NT2/D1 (cell line): ENCODE measurements at regions not wholly inside any gene's neighbourhood (a gene's known extent, or its start where the extent isn't known, plus 50 kb on each side); places are given as distances from the start of the nearest gene placed in this dataset.
A peak's percentile ranks its signal among the peaks of the same experiment; 100 is the strongest.

ENCODE experiments used
- DNase-seq: peaks from one replicate; pipeline ENCODE4 v3.0.0-alpha.2; 2011; ENCODE audit warnings: low read depth, low spot score
- H3K27me3 ChIP-seq: 2 replicates; pipeline ENCODE4 v1.6.0; 2011; ENCODE audit warnings: mild to moderate bottlenecking; ENCODE audit not compliant: insufficient read length, insufficient read depth
- H3K36me3 ChIP-seq: 2 replicates; pipeline ENCODE4 v1.6.1; 2011; ENCODE audit warnings: mild to moderate bottlenecking, low read length, mixed read lengths; ENCODE audit not compliant: insufficient read depth, insufficient read length
- H3K4me1 ChIP-seq: 2 replicates; pipeline ENCODE4 v1.5.1; 2011; ENCODE audit not compliant: insufficient read depth, insufficient read length
- H3K4me3 ChIP-seq: 2 replicates; pipeline ENCODE4 v1.5.1; 2011; ENCODE audit warnings: low read depth; ENCODE audit not compliant: insufficient read length
- H3K9ac ChIP-seq: 2 replicates; pipeline ENCODE4 v1.6.0; 2011; ENCODE audit warnings: low read depth; ENCODE audit not compliant: insufficient read length
- H3K9me3 ChIP-seq: 2 replicates; pipeline ENCODE4 v1.5.1; 2011; ENCODE audit warnings: mild to moderate bottlenecking, low read length; ENCODE audit not compliant: insufficient read depth
- SUZ12 ChIP-seq: IDR thresholded peaks from 2 replicates; pipeline ENCODE4 v1.6.1; 2011; ENCODE audit not compliant: insufficient read length, insufficient read depth; ENCODE audit errors: extremely low read depth
- YY1 ChIP-seq: IDR thresholded peaks from 2 replicates; pipeline ENCODE4 v1.6.1; 2011; ENCODE audit not compliant: insufficient read length, insufficient read depth
- ZNF274 ChIP-seq: IDR thresholded peaks from 2 replicates; pipeline ENCODE4 v1.6.1; 2011; ENCODE audit warnings: mild to moderate bottlenecking, low read depth, low read length

- H3K4me3 ChIP-seq, result no peak overlapping the region
- no peak overlapping the region for H3K9ac ChIP-seq
- TF ChIP-seq YY1 (no peak), SUZ12 (no peak), ZNF274 (no peak)
Observed at GRCh38 chr3:74080056-74080461, 455.3 kb upstream of the PDZRN3 start.

GRCh38 chr3:74075241-74075640, 450.5 kb upstream of the PDZRN3 start:
- DNase-seq, result no peak
- Histone ChIP-seq H3K4me3 (no peak overlapping the region), H3K9ac (no peak overlapping the region), H3K9me3 (no peaks in the 10 kb centered on the region), H3K36me3 (no peaks in the 10 kb centered on the region), H3K4me1 (no peaks in the 10 kb centered on the region), H3K27me3 (no peaks in the 10 kb centered on the region)
- TF ChIP-seq ZNF274, result no peak
- no peak for TF ChIP-seq YY1
- no peak for TF ChIP-seq SUZ12

More at GRCh38 chr3:74080056-74080461, 455.3 kb upstream of the PDZRN3 start:
- no peak for DNase-seq
- Histone ChIP-seq H3K36me3 (no peaks in the 10 kb centered on the region), H3K4me1 (no peaks in the 10 kb centered on the region), H3K9me3 (no peaks in the 10 kb centered on the region), H3K27me3 (no peaks in the 10 kb centered on the region)

GRCh38 chr3:74074700-74075099, 450.0 kb upstream of the PDZRN3 start:
- Histone ChIP-seq H3K4me1 (no peaks in the 10 kb centered on the region), H3K36me3 (no peaks in the 10 kb centered on the region), H3K9ac (no peak overlapping the region), H3K9me3 (no peaks in the 10 kb centered on the region), H3K27me3 (no peaks in the 10 kb centered on the region), H3K4me3 (no peak overlapping the region)
- TF ChIP-seq ZNF274 (no peak), YY1 (no peak)
- DNase-seq, result no peak

- Histone ChIP-seq H3K4me1 (no peaks in the 10 kb centered on the region), H3K9ac (no peak overlapping the region), H3K27me3 (no peaks in the 10 kb centered on the region), H3K4me3 (no peak overlapping the region), H3K36me3 (no peaks in the 10 kb centered on the region), H3K9me3 (no peaks in the 10 kb centered on the region)
- no peak for DNase-seq
- TF ChIP-seq SUZ12 (no peak), YY1 (no peak), ZNF274 (no peak)
Observed at GRCh38 chr3:74067296-74067695, 442.6 kb upstream of the PDZRN3 start.

- Histone ChIP-seq H3K4me1 (no peaks in the 10 kb centered on the region), H3K9me3 (no peaks in the 10 kb centered on the region), H3K36me3 (no peaks in the 10 kb centered on the region), H3K27me3 (no peaks in the 10 kb centered on the region), H3K9ac (no peak overlapping the region), H3K4me3 (no peak overlapping the region)
- TF ChIP-seq YY1 (no peak), ZNF274 (no peak), SUZ12 (no peak)
- peak; percentile 30 for DNase-seq
Observed at GRCh38 chr3:74066456-74066855, 441.7 kb upstream of the PDZRN3 start.

- H3K4me1 ChIP-seq, result no peaks in the 10 kb centered on the region
- no peaks in the 10 kb centered on the region for H3K9me3 ChIP-seq
- no peaks in the 10 kb centered on the region for H3K27me3 ChIP-seq
- no peak for TF ChIP-seq ZNF274
- TF ChIP-seq SUZ12, result no peak
- TF ChIP-seq YY1, result no peak
- H3K4me3 ChIP-seq, result no peak overlapping the region
- H3K9ac ChIP-seq, result no peak overlapping the region
- no peak for DNase-seq
- no peaks in the 10 kb centered on the region for H3K36me3 ChIP-seq
Observed at GRCh38 chr3:74059923-74060600, 435.3 kb upstream of the PDZRN3 start.

GRCh38 chr3:74059301-74059922, 434.7 kb upstream of the PDZRN3 start:
- Histone ChIP-seq H3K4me3 (no peak overlapping the region), H3K9me3 (no peaks in the 10 kb centered on the region), H3K9ac (no peak overlapping the region), H3K27me3 (no peaks in the 10 kb centered on the region), H3K36me3 (no peaks in the 10 kb centered on the region), H3K4me1 (no peaks in the 10 kb centered on the region)
- DNase-seq, result no peak
- TF ChIP-seq YY1 (no peak), ZNF274 (no peak), SUZ12 (no peak)
